GM12891 (cell line): ENCODE measurements at regions not wholly inside any gene's neighbourhood (a gene's known extent, or its start where the extent isn't known, plus 50 kb on each side); places are given as distances from the start of the nearest gene placed in this dataset.
"Not testable (repeated sequence)": the region's sequence is repeated elsewhere in the genome, so short reads cannot be mapped to it uniquely, and the experiment has no call there.

ENCODE experiments used
- DNase-seq: peaks from one replicate; pipeline ENCODE4 v3.0.0; 2011; ENCODE audit warnings: low spot score; ENCODE audit not compliant: insufficient read length
- FAIRE-seq: peaks from 2 replicates; lab custom pipeline; 2011; peaks lifted over from hg19 to GRCh38; lab: Jason Lieb, UNC
- PAX5 ChIP-seq: IDR thresholded peaks from 2 replicates; pipeline ENCODE4 v1.6.1; 2011; ENCODE audit warnings: low read length, moderate library complexity, mild to moderate bottlenecking; ENCODE audit not compliant: insufficient read depth, severe bottlenecking
- POLR2A ChIP-seq: IDR thresholded peaks from 2 replicates; pipeline ENCODE4 v1.6.1; 2011; ENCODE audit warnings: low read depth, low read length, control low read depth
- POLR2AphosphoS5 ChIP-seq: IDR thresholded peaks from 2 replicates; pipeline ENCODE4 v1.6.1; 2011; ENCODE audit warnings: low read depth, low read length, control low read depth
- POU2F2 ChIP-seq: IDR thresholded peaks from 2 replicates; pipeline ENCODE4 v1.6.1; 2011; ENCODE audit warnings: low read depth, mild to moderate bottlenecking, control low read depth, low read length, moderate library complexity
- SPI1 ChIP-seq: IDR thresholded peaks from 2 replicates; pipeline ENCODE4 v1.6.1; 2011; ENCODE audit warnings: low read depth, low read length, control low read depth
- TAF1 ChIP-seq: IDR thresholded peaks from 2 replicates; pipeline ENCODE4 v1.6.1; 2011; ENCODE audit warnings: low read depth, low read length, control low read depth

DNA sequence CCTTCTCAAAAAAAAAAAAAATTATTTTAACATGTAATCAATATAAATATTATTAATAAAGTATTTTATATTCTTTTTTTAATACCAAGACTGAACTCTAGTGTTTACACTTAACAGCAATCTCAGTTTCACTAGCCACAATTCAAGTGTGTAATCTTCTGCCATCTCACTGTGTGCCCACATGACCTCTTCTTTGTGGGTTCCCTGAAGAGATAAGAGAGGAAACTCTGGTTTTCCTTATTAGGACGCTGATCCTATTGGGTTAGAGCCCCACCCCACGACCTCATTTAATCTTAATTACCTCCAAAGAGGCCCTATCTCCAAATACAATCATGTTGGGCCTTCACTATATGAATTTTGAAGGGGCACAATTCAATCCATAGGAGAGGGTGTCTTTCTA, 177.6 kb downstream of the STK31 start:
- DNase-seq: no peak
- no peak for FAIRE-seq
- no peak for TF ChIP-seq SPI1
- no peak for TF ChIP-seq POLR2A
- no peak for TF ChIP-seq POU2F2
- TF ChIP-seq PAX5: no peak
- TF ChIP-seq POLR2AphosphoS5: no peak
- no peak for TF ChIP-seq TAF1

DNA sequence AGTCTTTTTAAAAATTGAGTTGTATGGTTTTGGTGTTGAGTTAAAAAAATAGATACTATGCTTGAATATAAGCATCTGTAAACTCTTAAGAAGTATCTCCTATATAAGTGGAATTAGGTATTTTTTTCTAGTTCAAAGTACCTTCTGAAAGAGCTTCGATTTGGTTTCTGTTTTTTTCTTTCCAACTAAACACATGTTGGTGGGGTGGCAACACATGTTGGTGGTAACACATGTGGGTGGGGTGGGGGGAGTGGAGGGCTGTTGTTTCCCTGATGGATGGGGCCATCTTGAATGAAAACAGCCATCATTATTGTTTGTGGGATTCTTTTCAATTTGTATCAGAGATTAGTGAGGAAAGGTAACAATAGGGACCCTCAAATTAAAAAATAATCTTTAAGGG, 178.9 kb downstream of the STK31 start:
- FAIRE-seq (no peak), DNase-seq (no peak)
- TF ChIP-seq POLR2AphosphoS5 (no peak), PAX5 (no peak), POLR2A (no peak), SPI1 (no peak), TAF1 (no peak), POU2F2 (no peak)

DNA sequence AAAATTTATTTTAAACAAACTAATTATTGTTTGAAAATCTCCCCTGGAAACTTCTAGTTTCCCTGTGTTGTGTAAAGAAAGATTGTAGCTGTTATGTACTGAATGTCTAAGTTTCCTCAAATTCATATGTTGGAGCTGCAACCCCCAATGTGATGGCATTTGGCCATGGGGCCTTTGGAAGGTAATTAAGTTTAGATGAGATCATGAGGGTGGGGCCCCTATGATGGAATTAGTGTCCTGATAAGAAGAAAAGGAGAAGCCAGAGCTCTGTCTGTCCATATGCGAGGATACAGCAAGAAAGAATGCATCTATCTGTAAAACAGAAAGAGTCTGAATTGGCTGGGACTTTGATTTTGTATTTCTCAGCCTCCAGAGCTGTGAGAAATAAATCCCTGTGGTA, 179.5 kb downstream of the STK31 start:
- DNase-seq (no peak), FAIRE-seq (no peak)
- TF ChIP-seq SPI1: no peak
- no peak for TF ChIP-seq TAF1
- TF ChIP-seq POLR2AphosphoS5: no peak

DNA sequence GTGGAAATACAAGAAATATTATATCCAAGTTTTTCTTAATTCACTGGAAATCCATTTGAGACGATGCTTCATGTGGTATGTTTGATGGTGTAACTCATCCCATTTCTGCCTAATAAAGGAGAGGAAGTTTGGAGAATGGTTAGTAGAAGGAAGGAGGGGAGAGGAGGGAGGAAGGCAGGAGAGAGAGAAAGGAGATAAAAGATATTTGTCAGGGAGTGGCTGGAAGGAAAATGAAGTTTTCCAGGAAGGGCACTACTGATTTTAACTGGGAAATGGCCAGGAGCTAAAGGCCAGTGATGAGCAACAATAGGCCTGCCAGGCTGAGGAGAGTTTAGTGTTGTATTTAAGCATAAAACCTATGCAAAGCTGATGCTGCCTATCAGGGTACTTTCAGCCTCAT, 182.0 kb downstream of the STK31 start:
- DNase-seq: no peak
- FAIRE-seq: no peak
- TF ChIP-seq POLR2AphosphoS5: no peak
- no peak for TF ChIP-seq POLR2A
- TF ChIP-seq SPI1: no peak
- TF ChIP-seq PAX5: no peak
- TF ChIP-seq POU2F2: no peak
- no peak for TF ChIP-seq TAF1

DNA sequence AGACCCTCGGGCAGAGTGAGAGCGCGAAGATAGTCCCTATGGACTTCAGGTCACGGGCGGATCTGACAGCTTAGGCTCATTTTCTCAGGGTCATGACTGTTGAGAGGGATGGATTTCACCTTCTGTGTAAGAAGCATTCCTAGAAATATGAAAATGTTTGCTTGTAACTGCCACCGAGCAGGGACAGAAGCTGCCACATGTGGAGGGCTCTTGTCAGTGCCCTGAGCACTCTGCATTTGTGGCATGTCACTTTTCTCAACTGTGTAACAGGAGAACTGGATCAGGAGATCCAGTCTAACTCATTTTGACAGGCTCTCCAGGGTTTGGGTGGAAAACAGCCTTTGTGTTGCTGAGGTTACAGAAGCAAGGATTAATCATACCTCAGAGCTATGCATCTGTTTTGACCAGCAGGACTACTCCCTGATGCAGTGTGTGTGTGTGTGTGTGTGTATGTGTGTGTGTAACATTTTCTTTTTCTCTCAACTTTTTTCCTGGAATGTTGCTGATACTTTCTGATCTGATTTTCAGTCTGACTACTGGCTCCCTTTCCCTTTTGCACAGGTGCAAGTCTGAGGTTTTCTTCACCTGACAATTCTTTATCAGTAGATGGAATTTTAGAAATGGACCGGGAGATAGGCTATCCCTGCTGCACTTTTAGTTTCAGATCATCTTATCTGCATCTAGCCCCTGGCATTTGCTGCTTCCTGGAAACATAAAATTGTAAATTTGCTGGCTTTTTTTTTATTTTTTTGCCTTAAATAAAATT, 183.3 kb downstream of the STK31 start:
- DNase-seq (no peak), FAIRE-seq (no peak)
- TF ChIP-seq POLR2A: no peak
- no peak for TF ChIP-seq PAX5
- TF ChIP-seq POLR2AphosphoS5: no peak
- TF ChIP-seq POU2F2: no peak
- no peak for TF ChIP-seq SPI1
- TF ChIP-seq TAF1: no peak

DNA sequence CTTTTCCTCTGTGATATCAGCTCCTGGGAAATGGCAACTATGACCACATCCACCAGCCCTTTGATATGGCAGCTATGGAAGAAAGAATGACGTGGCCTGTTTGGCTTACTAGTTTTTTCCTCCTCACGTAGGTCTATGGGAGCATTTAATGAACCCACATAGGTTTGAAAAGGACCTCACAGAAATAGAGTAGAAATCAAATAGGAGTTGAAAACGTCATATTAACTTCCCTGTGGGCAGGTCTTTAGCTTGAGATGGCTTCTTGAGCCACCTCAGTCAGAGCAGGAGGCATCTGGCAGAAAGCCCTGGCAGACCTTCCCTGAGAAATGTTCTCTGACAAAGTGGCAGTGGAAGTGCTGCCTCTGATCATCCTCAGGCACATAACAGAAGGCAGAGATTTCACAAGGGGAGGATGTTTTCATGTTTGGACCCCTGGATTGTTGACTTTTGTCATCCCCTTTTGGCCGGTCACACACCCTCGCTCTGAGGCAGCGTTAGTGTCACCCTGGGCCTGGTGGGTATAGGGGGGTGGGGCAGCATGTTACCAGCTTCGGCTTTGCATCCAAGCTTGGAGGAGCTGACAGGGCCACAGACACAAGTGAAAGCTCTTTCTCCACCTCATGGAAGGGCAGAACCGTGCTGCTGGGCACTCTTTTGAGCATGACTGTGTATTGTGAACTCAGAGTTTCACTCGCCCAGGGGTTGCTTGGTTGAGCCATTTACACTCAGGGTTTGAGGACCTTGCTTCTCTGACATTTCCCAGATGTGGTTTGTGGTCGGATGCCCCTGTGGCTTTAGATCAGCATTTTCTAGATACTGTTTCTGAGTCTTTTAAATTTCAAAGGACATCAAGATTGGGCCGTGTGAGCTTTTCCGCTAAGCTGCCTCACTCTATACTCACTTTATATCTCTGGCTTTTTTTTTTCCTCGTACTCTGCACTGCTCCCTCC, 184.2 kb downstream of the STK31 start:
- DNase-seq: no peak
- TF ChIP-seq POU2F2 (no peak), SPI1 (no peak), TAF1 (no peak), PAX5 (no peak), POLR2A (no peak), POLR2AphosphoS5 (no peak)
- peak; percentile 79 for FAIRE-seq

DNA sequence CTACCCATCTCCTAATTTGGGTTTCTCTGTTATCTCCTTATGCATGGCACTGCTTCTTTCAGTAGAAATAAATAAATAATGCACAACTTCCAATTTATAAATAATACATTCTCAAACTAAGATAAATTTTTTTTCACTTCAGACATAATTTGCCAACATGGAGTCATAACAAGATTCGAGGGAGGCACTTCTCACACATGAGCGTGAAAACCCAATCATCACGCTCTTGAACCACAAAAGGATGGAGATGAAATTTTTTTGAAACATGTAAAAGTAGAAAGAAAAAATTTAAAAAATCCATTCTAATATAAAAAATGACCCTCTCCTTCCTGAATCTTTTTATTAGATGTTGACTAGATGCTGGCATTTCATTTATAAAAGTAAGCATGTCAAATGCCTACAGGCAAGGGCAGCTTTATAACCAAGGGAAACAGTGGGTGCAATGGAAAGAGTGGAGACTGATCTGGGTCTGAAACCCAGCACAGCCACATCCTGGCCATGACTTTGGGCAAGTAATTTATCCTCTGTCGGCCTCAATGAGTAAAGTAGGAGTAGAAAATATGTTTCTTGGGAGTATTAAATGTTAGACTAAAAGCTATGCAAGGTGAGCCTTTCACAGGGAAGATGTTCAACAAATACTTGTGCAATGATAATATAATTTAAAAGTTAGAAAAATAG, 185.0 kb downstream of the STK31 start:
- FAIRE-seq (no peak), DNase-seq (no peak)
- TF ChIP-seq POU2F2: no peak
- no peak for TF ChIP-seq PAX5
- TF ChIP-seq SPI1: no peak
- no peak for TF ChIP-seq POLR2A
- no peak for TF ChIP-seq TAF1
- TF ChIP-seq POLR2AphosphoS5: no peak

DNA sequence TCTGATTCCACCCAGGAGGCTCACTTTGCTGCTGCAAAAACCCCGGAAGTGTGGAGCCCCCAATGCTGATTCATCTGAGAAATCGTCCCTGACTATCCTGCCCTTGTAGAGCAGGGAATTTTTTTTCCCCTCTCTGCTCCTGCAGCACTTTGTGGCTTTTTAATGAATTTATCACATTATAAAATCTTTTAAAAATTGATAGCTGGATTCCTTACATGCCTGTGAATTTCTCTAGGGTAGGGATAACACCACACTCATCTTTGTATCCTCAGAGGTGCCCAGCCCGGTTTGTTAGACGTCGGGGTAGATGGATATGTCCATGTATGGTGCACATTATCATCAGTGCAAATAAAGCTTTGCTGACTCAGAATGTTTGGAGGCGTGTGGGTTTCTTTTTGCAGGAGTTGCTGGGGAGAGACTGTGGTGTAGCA, 185.7 kb downstream of the STK31 start:
- DNase-seq (no peak), FAIRE-seq (no peak)
- no peak for TF ChIP-seq PAX5
- TF ChIP-seq SPI1: no peak
- TF ChIP-seq POLR2A: no peak
- no peak for TF ChIP-seq POU2F2
- TF ChIP-seq TAF1: no peak
- TF ChIP-seq POLR2AphosphoS5: no peak

DNA sequence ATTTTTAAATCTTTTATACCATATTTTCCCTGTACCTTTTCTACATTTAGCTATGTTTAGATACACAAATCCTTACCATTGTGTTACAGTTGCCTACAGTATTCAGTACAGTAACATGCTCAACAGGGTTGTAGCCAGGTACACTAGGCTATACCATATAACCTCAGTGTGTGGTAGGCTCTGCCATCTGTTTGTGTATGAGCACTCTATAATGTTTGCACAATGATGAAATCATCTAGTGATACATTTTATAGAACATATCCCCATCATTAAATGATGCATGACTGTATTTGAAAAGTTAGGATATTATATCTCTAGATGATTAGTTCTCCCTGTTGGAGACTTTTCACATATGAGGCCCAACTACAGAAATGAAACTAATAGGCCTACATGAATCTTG, 188.6 kb downstream of the STK31 start:
- no peak for FAIRE-seq
- DNase-seq: no peak
- TF ChIP-seq PAX5: no peak
- TF ChIP-seq POLR2A: no peak
- no peak for TF ChIP-seq SPI1
- TF ChIP-seq POU2F2: no peak
- no peak for TF ChIP-seq POLR2AphosphoS5
- TF ChIP-seq TAF1: no peak

DNA sequence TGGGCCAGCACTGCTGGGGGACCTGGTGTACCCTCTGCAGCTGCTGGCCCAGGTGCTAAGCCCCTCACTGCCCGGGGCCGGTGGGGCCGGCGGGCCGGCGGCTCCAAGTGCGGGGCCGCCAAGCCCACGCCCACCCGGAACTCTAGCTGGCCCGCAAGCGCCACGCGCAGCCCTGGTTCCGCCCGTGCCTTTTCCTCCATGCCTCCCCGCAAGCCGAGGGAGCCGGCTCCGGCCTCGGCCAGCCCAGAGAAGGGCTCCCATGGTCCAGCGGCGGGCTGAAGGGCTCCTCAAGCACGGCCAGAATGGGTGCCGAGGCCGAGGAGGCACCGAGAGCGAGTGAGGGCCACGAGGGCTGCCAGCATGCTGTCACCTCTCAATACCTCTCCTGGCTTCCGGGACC, 194.9 kb downstream of the STK31 start:
- not testable (repeated sequence) for DNase-seq, FAIRE-seq

DNA sequence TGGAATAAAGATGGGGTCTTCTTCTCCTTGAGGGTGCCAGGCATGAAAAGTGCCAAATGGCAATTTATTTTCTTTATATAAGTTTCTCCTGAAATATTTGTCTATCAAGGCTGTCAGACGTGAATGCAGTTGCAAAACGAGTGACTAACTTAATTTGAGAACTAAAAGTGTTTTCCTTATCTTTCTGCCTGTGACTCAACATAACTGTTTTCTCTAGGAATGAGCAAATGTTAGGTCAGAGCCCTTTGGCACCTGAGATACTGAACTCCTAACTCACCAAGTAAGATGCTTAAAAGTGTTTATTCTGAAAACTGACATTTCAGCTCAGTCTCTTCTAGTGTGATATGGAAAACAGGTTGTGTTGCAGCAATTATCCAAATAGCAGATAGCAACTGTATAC, 197.0 kb downstream of the STK31 start:
- DNase-seq (no peak), FAIRE-seq (no peak)
- TF ChIP-seq SPI1 (no peak), POLR2AphosphoS5 (no peak), TAF1 (no peak), POU2F2 (no peak), POLR2A (no peak), PAX5 (no peak)
